Ovary (tissue), 3 donors: ENCODE measurements at regions not wholly inside any gene's neighbourhood (a gene's known extent, or its start where the extent isn't known, plus 50 kb on each side); places are given as distances from the start of the nearest gene placed in this dataset.

Experiments
- POLR2A ChIP-seq: fragments of 450-650 bp; IDR thresholded peaks from one replicate; pipeline ENCODE4 v1.6.1; 2017; ENCODE audit warnings: antibody characterized with exemption, mild to moderate bottlenecking, moderate library complexity
- TF ChIP-seq, protein P1 (sequence below), 3 donors: fragments of 450-650 bp in 2 of 3; fragments of 200-600 bp in 1 of 3; IDR thresholded peaks; one replicate each; pipeline versions ENCODE4 v1.5.1 to v1.8.0; 2016 to 2022; ENCODE audit warnings: antibody characterized with exemption in 3 of 3, mild to moderate bottlenecking in 1 of 3
- donor health status: DM: no; HTN: no; CAD: no.

DNA sequence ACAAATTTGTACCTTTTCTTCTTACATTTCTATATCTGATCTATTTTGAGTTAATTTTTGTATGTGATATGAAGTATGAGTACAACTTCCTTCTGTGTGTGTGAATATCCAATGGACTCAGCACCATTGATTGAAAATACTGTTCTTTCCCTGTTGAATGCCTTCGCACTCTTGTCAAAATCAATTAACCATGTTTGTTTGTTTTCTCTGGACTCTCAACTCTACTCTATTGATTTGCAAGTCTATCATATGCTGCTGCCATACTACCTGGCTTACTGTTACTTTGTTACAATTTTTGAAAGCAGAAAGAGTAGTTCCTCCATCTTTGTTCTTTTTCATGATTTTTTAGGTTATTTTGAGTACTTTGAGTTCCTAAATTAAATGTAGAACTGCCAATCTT is 1437.4 kb upstream of the SPRY2 start:
- TF ChIP-seq, protein P1, sequence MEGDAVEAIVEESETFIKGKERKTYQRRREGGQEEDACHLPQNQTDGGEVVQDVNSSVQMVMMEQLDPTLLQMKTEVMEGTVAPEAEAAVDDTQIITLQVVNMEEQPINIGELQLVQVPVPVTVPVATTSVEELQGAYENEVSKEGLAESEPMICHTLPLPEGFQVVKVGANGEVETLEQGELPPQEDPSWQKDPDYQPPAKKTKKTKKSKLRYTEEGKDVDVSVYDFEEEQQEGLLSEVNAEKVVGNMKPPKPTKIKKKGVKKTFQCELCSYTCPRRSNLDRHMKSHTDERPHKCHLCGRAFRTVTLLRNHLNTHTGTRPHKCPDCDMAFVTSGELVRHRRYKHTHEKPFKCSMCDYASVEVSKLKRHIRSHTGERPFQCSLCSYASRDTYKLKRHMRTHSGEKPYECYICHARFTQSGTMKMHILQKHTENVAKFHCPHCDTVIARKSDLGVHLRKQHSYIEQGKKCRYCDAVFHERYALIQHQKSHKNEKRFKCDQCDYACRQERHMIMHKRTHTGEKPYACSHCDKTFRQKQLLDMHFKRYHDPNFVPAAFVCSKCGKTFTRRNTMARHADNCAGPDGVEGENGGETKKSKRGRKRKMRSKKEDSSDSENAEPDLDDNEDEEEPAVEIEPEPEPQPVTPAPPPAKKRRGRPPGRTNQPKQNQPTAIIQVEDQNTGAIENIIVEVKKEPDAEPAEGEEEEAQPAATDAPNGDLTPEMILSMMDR (IDR thresholded peaks at IDR 0.05): no peak
- no peak for TF ChIP-seq POLR2A
